ENCODE measurements at regions not wholly inside any gene's neighbourhood (a gene's known extent, or its start where the extent isn't known, plus 50 kb on each side); places are given as distances from the start of the nearest gene placed in this dataset.

DNA sequence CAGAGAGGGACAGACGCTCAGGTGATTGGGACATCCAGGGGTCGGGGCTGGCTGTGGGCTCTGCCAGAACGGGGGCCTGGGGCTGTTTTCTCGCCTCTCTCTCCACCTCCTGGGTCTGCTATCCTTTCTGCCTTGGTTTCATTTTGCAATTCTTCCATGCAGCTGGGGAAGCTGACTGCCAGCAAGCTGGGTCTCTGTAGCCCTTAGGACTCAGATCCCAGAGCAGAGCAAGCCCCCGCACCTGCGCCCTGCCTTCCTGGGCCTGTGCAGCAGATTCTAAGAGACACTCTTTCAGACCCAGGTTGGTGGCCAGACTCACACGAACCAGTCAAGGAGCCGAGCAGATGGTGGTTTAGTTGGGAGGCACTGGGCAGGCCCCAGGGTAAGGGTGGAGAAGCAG lies 59.1 kb upstream of the GRPEL1 start:
- TF ChIP-seq ZNF423 (tag by site-specific recombination; IDR thresholded peaks at IDR 0.05) (no peak), ZNF175 (tag by site-specific recombination; IDR thresholded peaks at IDR 0.05) (no peak), ZBTB7A (tag by site-specific recombination; IDR thresholded peaks at IDR 0.05; ENCODE audit: low read depth) (no peak), ZXDB (tag by site-specific recombination; IDR thresholded peaks at IDR 0.05) (no peak)
- TF ChIP-seq, protein P1, sequence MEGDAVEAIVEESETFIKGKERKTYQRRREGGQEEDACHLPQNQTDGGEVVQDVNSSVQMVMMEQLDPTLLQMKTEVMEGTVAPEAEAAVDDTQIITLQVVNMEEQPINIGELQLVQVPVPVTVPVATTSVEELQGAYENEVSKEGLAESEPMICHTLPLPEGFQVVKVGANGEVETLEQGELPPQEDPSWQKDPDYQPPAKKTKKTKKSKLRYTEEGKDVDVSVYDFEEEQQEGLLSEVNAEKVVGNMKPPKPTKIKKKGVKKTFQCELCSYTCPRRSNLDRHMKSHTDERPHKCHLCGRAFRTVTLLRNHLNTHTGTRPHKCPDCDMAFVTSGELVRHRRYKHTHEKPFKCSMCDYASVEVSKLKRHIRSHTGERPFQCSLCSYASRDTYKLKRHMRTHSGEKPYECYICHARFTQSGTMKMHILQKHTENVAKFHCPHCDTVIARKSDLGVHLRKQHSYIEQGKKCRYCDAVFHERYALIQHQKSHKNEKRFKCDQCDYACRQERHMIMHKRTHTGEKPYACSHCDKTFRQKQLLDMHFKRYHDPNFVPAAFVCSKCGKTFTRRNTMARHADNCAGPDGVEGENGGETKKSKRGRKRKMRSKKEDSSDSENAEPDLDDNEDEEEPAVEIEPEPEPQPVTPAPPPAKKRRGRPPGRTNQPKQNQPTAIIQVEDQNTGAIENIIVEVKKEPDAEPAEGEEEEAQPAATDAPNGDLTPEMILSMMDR (tag by site-specific recombination; IDR thresholded peaks at IDR 0.05) = no peak
